Stimulated activated CD4-positive, alpha-beta T cell treated with anti-CD3 and anti-CD28 coated beads, Interleukin-2, amount 100 ng/mL, for 24 hours (primary cell): ENCODE measurements at regions not wholly inside any gene's neighbourhood (a gene's known extent, or its start where the extent isn't known, plus 50 kb on each side); places are given as distances from the start of the nearest gene placed in this dataset.
"Not testable (repeated sequence)": the region's sequence is repeated elsewhere in the genome, so short reads cannot be mapped to it uniquely, and the experiment has no call there.

Experiments
- DNase-seq, 2 donors: peaks; one replicate each; pipeline ENCODE4 v3.0.0-alpha.2; 2020

- DNase-seq = no peak
These were observed 124.3 kb upstream of the CDYL start for GRCh38 chr6:4651831-4652467.

- DNase-seq = no peak
These were observed 126.5 kb upstream of the CDYL start for GRCh38 chr6:4649728-4650127.

- DNase-seq = peak; percentile 26 to 44
These were observed 128.5 kb upstream of the CDYL start for GRCh38 chr6:4647414-4648365.

- no peak for DNase-seq
These were observed 130.4 kb upstream of the CDYL start for GRCh38 chr6:4645713-4646360.

GRCh38 chr6:4644996-4645395 is 131.2 kb upstream of the CDYL start:
- no peak for DNase-seq

GRCh38 chr6:4641461-4641860 is 134.7 kb upstream of the CDYL start:
- no peak for DNase-seq

GRCh38 chr6:4640139-4640538 is 136.1 kb upstream of the CDYL start:
- DNase-seq = no peak

- no peak for DNase-seq
These were observed 137.6 kb upstream of the CDYL start for GRCh38 chr6:4638641-4639040.

GRCh38 chr6:4637691-4638433 is 138.3 kb upstream of the CDYL start:
- DNase-seq = peak; percentile 33 to 52

GRCh38 chr6:4636881-4637224 is 139.4 kb upstream of the CDYL start:
- no peak for DNase-seq

- DNase-seq = no peak
These were observed 139.9 kb upstream of the CDYL start for GRCh38 chr6:4636191-4636880.

GRCh38 chr6:4635666-4636065 is 140.5 kb upstream of the CDYL start:
- no peak for DNase-seq

- DNase-seq = no peak
These were observed 143.8 kb upstream of the CDYL start for GRCh38 chr6:4632421-4632820.

- not testable (repeated sequence) for DNase-seq
These were observed 146.4 kb upstream of the CDYL start for GRCh38 chr6:4629789-4630188.

- DNase-seq = no peak
These were observed 150.6 kb upstream of the CDYL start for GRCh38 chr6:4625557-4625956.

GRCh38 chr6:4624726-4625125 is 151.5 kb upstream of the CDYL start:
- no peak for DNase-seq

GRCh38 chr6:4620284-4621151 is 155.7 kb upstream of the CDYL start:
- no peak for DNase-seq

- no peak for DNase-seq
These were observed 159.9 kb upstream of the CDYL start for GRCh38 chr6:4616311-4616710.

GRCh38 chr6:4615891-4616290 is 160.3 kb upstream of the CDYL start:
- no peak for DNase-seq

- no peak for DNase-seq
These were observed 161.0 kb upstream of the CDYL start for GRCh38 chr6:4615231-4615630.

GRCh38 chr6:4614637-4615036 is 161.6 kb upstream of the CDYL start:
- DNase-seq = no peak

- DNase-seq = no peak
These were observed 162.4 kb upstream of the CDYL start for GRCh38 chr6:4613795-4614194.
